ENCODE measurements at regions not wholly inside any gene's neighbourhood (a gene's known extent, or its start where the extent isn't known, plus 50 kb on each side); places are given as distances from the start of the nearest gene placed in this dataset.
A peak's percentile ranks its signal among the peaks of the same experiment; 100 is the strongest.

GRCh38 chr11:69977951-69978350 is 100.2 kb upstream of the ANO1 start:
- DNase-seq, result no peak

- DNase-seq, result no peak
Measured at GRCh38 chr11:69978841-69979614, 99.1 kb upstream of the ANO1 start.

GRCh38 chr11:69979632-69980031 is 98.5 kb upstream of the ANO1 start:
- no peak for DNase-seq

GRCh38 chr11:69981119-69981784 is 96.9 kb upstream of the ANO1 start:
- no peak for DNase-seq

GRCh38 chr11:69982690-69983570 is 95.2 kb upstream of the ANO1 start:
- DNase-seq, result no peak

GRCh38 chr11:69983571-69983877 is 94.6 kb upstream of the ANO1 start:
- DNase-seq, result no peak

- no peak for DNase-seq
Measured at GRCh38 chr11:69983897-69984438, 94.1 kb upstream of the ANO1 start.

- DNase-seq, result peak; percentile 89
Measured at GRCh38 chr11:69984457-69985261, 93.5 kb upstream of the ANO1 start.

GRCh38 chr11:69985331-69985640 is 92.8 kb upstream of the ANO1 start:
- DNase-seq, result no peak

GRCh38 chr11:69985641-69986439 is 92.3 kb upstream of the ANO1 start:
- DNase-seq, result no peak

GRCh38 chr11:69986440-69986787 is 91.7 kb upstream of the ANO1 start:
- no peak for DNase-seq

- DNase-seq, result no peak
Measured at GRCh38 chr11:69986830-69987229, 91.3 kb upstream of the ANO1 start.

- DNase-seq, result no peak
Measured at GRCh38 chr11:69992026-69992425, 86.1 kb upstream of the ANO1 start.

GRCh38 chr11:69992943-69993694 is 85.0 kb upstream of the ANO1 start:
- no peak for DNase-seq

GRCh38 chr11:69994810-69995209 is 83.3 kb upstream of the ANO1 start:
- no peak for DNase-seq

- DNase-seq, result no peak
Measured at GRCh38 chr11:69995697-69996096, 82.4 kb upstream of the ANO1 start.

GRCh38 chr11:69996451-69996850 is 81.7 kb upstream of the ANO1 start:
- no peak for DNase-seq

GRCh38 chr11:69997352-69997751 is 80.8 kb upstream of the ANO1 start:
- DNase-seq, result no peak

- DNase-seq, result no peak
Measured at GRCh38 chr11:69999721-70000120, 78.4 kb upstream of the ANO1 start.

GRCh38 chr11:70000228-70000627 is 77.9 kb upstream of the ANO1 start:
- DNase-seq, result no peak

- no peak for DNase-seq
Measured at GRCh38 chr11:70001246-70001645, 76.9 kb upstream of the ANO1 start.

All from islet precursor cell (in vitro differentiated cells).